Caki2 (cell line): ENCODE measurements at regions not wholly inside any gene's neighbourhood (a gene's known extent, or its start where the extent isn't known, plus 50 kb on each side); places are given as distances from the start of the nearest gene placed in this dataset.

Experiments
- DNase-seq: peaks from one replicate; pipeline ENCODE4 v3.0.0-alpha.2; 2015; ENCODE audit warnings: low read depth
- in situ Hi-C: cut with HindIII; loops from 2 replicates; pipeline ENCODE4 v1.10.0; 2016; ENCODE audit warnings: low sequenced_read_pairs, low pct_unique_long_range_greater_than_20kb, mixed read lengths

DNA sequence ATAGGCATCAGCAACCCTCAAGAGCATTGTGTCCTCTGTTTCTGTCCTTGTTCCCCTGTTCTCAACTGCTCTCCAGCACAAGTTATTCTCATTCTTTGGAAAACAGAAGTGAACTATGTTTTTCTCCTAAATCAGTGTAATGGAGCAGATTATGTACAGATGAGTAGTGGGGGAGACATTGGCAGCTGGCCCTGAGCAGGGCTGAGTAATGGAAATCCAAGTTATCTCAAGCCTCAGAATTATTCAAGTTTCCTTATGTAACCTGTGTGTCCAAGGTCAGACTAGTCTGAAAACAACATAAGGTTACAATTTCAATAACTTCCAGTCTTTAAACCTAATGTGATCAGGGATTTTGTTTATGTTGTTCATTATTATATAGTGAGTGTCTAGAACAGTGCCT, 116.1 kb upstream of the FUT8 start:
- no peak for DNase-seq
- in situ Hi-C loops = no loop called here

DNA sequence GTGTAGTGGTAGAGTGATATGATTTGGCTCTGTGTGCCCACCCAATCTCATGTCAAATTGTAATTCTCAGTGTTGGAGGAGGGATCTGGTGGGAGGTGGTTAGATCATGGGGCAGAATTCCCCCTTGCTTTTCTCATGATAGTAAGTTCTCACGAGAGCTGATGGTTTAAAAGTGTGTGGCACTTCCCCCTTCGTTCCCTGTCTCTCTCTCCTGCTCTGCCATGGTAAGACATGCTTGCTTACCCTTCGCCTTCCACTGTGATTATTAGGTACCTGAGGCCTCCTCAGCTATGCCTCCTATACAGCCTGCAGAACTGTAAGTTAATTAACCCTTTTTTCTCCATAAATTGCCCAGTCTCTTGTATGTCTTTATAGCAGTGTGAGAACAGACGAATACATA, 115.7 kb upstream of the FUT8 start:
- no peak for DNase-seq
- in situ Hi-C loops = no loop called here

GRCh38 chr14:65297744-65298143, 114.8 kb upstream of the FUT8 start:
- in situ Hi-C loops = no loop called here
- no peak for DNase-seq

DNA sequence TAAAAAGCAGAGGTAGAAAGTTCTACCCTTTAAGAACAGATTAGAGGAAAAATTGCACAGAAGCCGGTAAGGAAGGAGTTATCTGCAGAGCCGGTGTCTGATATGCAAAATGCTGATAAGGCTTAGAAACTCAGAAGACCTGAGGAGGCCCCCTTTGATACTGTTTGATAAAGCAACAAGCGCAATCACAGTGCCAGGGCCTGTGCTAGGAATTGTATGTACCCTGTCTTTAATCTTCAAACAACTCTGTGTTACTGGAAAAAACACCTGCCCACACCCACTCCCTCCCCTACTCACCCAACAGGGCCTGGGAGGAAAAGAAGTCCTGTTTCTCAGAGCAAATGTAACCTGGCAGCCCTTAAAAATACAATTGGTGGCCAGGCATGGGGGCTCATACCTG, 112.7 kb upstream of the FUT8 start:
- no peak for DNase-seq
- in situ Hi-C loops = no loop called here

DNA sequence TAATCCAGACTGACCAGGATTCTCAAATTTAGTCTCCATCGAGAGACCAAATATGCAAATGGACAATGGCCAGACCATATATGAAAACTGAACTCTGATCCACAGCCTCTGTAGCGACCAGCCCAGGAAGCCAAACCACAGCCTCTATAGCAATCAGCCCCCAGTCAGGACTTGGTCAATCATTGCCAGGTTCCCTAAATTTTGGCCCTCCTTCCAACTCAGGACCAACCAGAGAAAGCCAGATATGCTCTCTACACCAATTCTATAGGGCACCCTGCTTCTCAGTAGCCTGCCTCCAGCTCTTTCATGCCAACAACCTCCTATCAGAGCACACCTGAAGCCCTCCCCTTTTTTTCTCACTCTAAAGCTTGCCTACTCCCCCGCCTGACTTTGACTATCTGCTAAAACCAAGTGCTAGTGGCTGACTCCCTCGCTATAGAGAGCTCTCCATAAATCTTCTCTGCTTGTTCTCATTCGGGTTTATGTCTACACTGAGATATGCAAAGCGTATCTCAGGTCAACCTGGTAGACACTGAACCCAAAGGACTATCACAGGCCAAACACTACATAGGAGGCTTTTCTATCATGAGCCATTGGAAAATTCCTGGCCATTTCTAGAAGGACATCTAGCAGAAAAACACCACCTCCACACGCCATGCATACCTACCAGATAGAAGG, 110.5 kb upstream of the FUT8 start:
- DNase-seq = no peak
- in situ Hi-C loops = no loop called here

- in situ Hi-C loops = no loop called here
- no peak for DNase-seq
Observed at GRCh38 chr14:65302571-65303189, 109.8 kb upstream of the FUT8 start.

GRCh38 chr14:65303190-65303898, 109.2 kb upstream of the FUT8 start:
- no peak for DNase-seq
- in situ Hi-C loops = no loop called here

GRCh38 chr14:65303899-65304222, 108.7 kb upstream of the FUT8 start:
- in situ Hi-C loops = no loop called here
- DNase-seq = no peak

DNA sequence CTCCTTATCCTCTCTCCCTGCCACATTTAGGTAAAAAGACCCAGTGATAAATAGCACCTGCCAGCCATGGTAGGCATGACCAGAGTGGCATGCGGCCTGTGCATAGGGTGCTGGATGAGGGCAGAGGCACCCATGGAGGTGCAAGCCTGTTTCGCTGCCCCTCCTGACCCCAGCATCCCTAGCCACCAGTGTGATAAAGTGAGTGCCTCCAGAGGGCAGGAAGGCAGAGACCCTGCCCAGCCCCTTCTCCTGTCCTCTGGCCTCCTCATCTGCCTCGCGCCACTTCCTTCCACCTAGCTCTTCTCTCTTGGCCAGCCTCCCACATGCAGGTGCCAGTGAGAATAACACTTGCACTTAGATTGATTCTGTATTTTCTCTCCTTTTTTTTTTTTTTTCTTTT, 108.3 kb upstream of the FUT8 start:
- in situ Hi-C loops = no loop called here

GRCh38 chr14:65304963-65305362, 107.6 kb upstream of the FUT8 start:
- no peak for DNase-seq
- in situ Hi-C loops = no loop called here

More for the DNA sequence above, 108.3 kb upstream of the FUT8 start:
- no peak for DNase-seq

DNA sequence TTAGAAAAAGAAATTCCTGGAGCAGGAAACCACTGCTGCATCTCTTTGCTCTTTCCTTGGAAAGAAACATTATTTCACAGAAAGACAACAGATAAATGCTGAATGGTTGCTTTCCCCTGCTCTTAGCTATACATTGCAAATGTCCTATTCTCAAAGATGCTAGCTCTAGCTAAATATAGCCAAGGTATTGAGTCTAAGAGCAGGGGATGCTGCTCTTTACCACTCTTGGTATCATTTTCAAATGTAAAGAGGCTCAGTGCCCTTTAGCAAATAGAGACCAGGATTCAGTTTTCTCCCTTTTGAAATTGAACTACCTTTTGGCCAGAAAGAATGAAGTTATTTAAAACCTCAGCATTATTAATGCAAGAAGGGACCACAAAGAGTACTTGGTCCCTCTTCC, 104.0 kb upstream of the FUT8 start:
- in situ Hi-C loops = no loop called here
- no peak for DNase-seq

GRCh38 chr14:65310568-65310967, 102.0 kb upstream of the FUT8 start:
- DNase-seq = no peak

DNA sequence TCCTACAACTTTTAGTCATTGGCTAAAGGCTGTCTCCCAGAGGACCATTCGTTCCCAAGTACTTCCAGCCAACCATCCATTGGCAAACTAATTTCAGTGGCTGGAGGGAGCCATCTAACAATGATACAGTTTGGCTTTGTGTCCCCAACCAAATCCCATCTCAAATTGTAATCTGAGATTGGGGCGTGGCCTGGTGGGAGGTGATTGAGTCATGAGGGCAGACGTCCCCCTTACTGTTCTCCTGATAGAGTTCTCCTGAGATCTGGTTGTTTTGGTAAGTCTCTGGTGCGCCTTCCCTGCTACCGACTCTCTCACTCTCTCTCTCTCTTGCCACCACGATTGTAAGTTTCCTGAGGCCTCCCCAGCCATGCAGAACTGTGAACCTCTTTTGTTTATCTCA, 99.7 kb upstream of the FUT8 start:
- in situ Hi-C loops = no loop called here
- DNase-seq = no peak

More at GRCh38 chr14:65310568-65310967, 102.0 kb upstream of the FUT8 start:
- in situ Hi-C loops = no loop called here

GRCh38 chr14:65318636-65319506, 93.7 kb upstream of the FUT8 start:
- in situ Hi-C loops = no loop called here

DNA sequence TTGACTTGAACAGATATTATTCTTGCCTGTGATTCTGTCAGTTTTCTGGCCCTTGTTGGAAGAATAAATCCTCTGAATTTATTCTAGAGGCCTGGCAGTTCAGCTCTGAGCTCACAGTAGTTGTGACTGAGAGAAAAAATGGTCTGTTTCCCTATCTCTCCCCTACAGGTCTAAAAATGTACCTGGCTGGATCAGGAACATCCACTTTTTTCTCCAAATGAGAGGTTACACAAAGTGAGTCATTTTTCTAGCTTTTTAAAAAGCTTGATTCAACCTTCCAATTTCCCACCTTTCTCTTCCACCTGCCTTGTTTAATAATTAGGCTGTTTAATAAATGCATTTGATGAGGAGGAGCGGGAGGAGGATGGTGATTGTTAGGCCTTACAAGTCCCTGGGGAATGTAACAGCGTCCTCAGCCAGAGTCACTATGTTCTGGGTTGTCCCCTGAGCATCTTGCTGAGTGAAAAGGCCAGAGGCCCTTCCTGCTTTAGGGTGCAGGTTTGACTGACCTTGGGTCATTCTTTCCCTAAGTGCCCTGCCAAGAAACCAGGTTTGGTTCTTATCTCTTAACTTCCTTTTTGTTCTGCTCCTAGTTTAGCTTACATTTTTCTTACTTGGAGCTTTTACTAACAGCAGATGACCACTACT, 91.7 kb upstream of the FUT8 start:
- in situ Hi-C loops = no loop called here
- no peak for DNase-seq

More at GRCh38 chr14:65318636-65319506, 93.7 kb upstream of the FUT8 start:
- DNase-seq = no peak

DNA sequence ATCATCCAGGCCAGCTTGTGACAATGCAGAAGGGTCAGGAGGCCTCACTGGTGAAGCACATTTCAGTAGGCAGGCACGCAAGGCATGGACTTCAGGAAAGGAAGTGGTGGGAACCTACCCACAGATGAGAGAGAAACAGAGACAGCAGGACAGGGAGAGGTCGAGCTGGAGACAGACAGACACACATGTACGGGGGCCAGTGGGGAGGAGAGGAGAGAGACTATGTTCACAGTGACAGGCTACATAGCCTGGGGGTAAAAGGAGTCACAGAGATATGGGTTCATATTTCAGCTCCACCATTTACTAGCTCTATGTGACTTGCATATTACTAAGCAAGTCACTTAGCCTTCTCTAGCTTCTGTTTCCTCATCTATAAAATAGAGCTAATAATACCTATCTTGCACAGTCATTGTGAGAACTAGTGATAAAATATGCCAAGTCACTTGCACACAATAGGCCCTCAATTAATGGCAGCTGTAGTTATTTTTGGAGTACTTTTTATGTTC, 91.1 kb upstream of the FUT8 start:
- DNase-seq = no peak
- in situ Hi-C loops = no loop called here

- no peak for DNase-seq
- in situ Hi-C loops = no loop called here
Observed at GRCh38 chr14:65329481-65329880, 83.0 kb upstream of the FUT8 start.

GRCh38 chr14:65329911-65330310, 82.6 kb upstream of the FUT8 start:
- in situ Hi-C loops = no loop called here
- DNase-seq = no peak
